ENCODE measurements at regions not wholly inside any gene's neighbourhood (a gene's known extent, or its start where the extent isn't known, plus 50 kb on each side); places are given as distances from the start of the nearest gene placed in this dataset.

DNA sequence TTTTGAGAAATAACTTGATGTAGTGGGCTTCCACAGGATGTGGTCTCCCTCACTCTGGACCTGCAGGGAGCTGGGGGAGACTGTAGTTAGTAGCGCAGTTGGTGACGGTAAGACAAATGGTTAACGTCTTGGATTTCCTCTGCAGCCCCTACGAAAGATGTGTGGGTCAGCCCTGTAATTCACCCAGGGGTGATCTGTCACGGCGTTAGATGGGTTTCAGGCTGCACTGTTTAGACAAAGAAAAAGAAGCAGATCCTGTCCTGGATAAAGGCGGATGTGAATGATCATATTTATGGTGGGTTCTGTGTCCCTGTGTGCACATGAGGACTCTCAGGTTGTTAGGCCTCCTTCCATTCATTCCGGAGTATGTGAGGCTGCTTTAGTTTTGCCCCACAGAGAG, 142.0 kb upstream of the SLC28A3 start:
- TF ChIP-seq CTCF (IDR thresholded peaks at IDR 0.05 in 8 of 11, conservative IDR thresholded peaks at IDR 0.05 in 3 of 11) (no peak), POLR2A (IDR thresholded peaks at IDR 0.05) (no peak)
